ENCODE measurements at regions not wholly inside any gene's neighbourhood (a gene's known extent, or its start where the extent isn't known, plus 50 kb on each side); places are given as distances from the start of the nearest gene placed in this dataset.

DNA sequence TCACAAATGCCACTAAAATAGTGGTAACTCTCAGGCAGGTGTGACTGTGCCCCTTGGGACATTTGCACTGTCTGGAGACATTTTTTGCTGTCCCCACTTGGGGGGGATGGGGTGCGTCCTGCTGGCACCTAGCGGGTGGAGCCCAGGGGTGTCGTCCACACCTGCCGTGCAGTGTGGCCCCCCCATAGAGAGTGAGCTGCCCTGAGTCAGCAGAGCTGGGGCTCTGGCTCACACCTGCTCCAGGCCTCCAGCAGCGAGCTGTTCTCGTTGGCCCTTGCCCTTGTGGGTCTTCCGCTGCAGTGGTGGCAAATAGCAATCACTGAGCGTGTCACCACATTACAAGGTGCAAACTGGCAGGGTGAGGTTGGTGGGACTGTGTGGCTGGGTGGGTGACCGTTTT, 64.6 kb downstream of the CLDN34 start:
- Histone ChIP-seq H3K79me2 (ENCODE audit: control insufficient read depth, insufficient read depth, low read length) (no peaks in the 10 kb centered on the region), H4K20me1 (ENCODE audit: control insufficient read depth, insufficient read depth) (no peaks in the 10 kb centered on the region), H3K9me3 (replicated peaks; ENCODE audit: control insufficient read depth, insufficient read depth, low read length) (no peaks in the 10 kb centered on the region; the same call in 2 of the 3 replicates), H3K4me3 (no peak overlapping the region), H3K36me3 (ENCODE audit: control insufficient read depth in 2 of 2, insufficient read depth in 2 of 2, low read length in 1 of 2) (no peaks in the 10 kb centered on the region), H3K9ac (ENCODE audit: control insufficient read depth, insufficient read depth, low read length) (no peak overlapping the region), H3K4me2 (ENCODE audit: control insufficient read depth, insufficient read depth) (no peak overlapping the region), H2AFZ (ENCODE audit: control insufficient read depth, low read depth, low read length) (no peak overlapping the region), H3K27ac (ENCODE audit: control insufficient read depth, insufficient read depth) (no peak overlapping the region), H3K4me1 (ENCODE audit: control insufficient read depth, insufficient read depth, low read length) (no peaks in the 10 kb centered on the region), H3K27me3 (replicated peaks in 1 of 2; ENCODE audit: control insufficient read depth in 2 of 2, insufficient read depth in 2 of 2, low read length in 1 of 2) (no peaks in the 10 kb centered on the region; a peak in 1 of 4 replicates)
- in situ Hi-C loops (cut with MboI) (no loop called here), intact Hi-C loops (cut with micrococcal nuclease; ENCODE audit: unreplicated experiment) (no loop called here)
- POLR2A ChIA-PET = interaction anchor here (1.3 kb wide), 1 partner anchor 80 kb away, joined by 3 read pairs; no protein-coding TSS in a partner anchor
- WGBS (ENCODE audit: insufficient coverage, insufficient replicate concordance, low lambda C conversion rate, missing lambda C conversion rate) = 47% methylated on average over 9 of the region's 9 CpGs
- TF ChIP-seq MEF2B (IDR thresholded peaks at IDR 0.05; ENCODE audit: partially characterized antibody, poor library complexity, severe bottlenecking) (peak; percentile 17), CHD2 (IDR thresholded peaks at IDR 0.05; ENCODE audit: borderline replicate concordance, low read depth, low read length) (no peak), ZNF274 (IDR thresholded peaks at IDR 0.05; ENCODE audit: insufficient read depth, insufficient read length) (no peak)
- no peak for DNase-seq (ENCODE audit: low read depth, low spot score)
- no peak for FAIRE-seq
- RAD21 ChIA-PET (ENCODE audit: unreplicated experiment) = interaction anchor here (0.9 to 1.5 kb wide), 6 partner anchors 13 to 89 kb away, joined by 3 to 6 read pairs (median 4); no protein-coding TSS in a partner anchor
- SMC1A ChIA-PET (ENCODE audit: uncharacterized antibody, unreplicated experiment) = interaction anchor here (0.6 to 4.6 kb wide), 9 partner anchors 9 to 88 kb away, joined by 3 to 22 read pairs (median 5); no protein-coding TSS in a partner anchor
- CTCF ChIA-PET = interaction anchor here (1.5 to 1.9 kb wide), 3 partner anchors 35 to 88 kb away, joined by 3 to 6 read pairs (median 5); no protein-coding TSS in a partner anchor
- ATAC-seq = peak; percentile 16
- BruUV-seq (replicated peaks) = no TSS peak

DNA sequence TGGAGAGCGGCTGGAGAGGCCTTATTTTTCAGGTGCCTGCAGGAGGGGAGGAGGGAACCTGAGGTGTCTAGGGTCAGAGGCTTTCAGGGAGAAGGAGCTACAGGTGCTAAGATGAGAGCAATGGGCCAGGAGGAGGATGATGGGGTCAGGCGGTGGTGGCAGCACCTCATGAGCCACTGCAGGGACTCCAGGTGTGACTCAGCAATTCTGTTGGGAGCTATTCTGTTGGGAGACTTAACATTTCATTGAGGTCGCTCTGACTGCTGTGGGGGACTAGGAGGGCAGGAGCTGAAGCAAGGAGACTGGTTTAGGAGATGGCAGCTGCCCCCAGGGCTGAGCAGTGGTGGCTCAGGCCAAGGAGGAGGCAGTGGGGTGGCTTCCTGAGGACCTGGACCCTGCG, 65.0 kb downstream of the CLDN34 start:
- 35% methylated on average over 4 of the region's 4 CpGs for WGBS (ENCODE audit: insufficient coverage, insufficient replicate concordance, low lambda C conversion rate, missing lambda C conversion rate)
- TF ChIP-seq JUND (IDR thresholded peaks at IDR 0.05; ENCODE audit: low read depth, low read length) (no peak), BACH1 (IDR thresholded peaks at IDR 0.05; ENCODE audit: borderline replicate concordance) (peak; percentile 45; the same call in 1 of the 2 replicates), EED (IDR thresholded peaks at IDR 0.05; ENCODE audit: low read depth) (no peak), GATAD2B (conservative IDR thresholded peaks at IDR 0.05; ENCODE audit: low read depth) (no peak), MEF2A (IDR thresholded peaks at IDR 0.05; ENCODE audit: insufficient read depth, low read depth, low read length) (no peak), NR2C2 (IDR thresholded peaks at IDR 0.05; ENCODE audit: borderline replicate concordance, control insufficient read depth, insufficient read length, low read depth) (no peak)
- TF ChIP-seq, protein P1, sequence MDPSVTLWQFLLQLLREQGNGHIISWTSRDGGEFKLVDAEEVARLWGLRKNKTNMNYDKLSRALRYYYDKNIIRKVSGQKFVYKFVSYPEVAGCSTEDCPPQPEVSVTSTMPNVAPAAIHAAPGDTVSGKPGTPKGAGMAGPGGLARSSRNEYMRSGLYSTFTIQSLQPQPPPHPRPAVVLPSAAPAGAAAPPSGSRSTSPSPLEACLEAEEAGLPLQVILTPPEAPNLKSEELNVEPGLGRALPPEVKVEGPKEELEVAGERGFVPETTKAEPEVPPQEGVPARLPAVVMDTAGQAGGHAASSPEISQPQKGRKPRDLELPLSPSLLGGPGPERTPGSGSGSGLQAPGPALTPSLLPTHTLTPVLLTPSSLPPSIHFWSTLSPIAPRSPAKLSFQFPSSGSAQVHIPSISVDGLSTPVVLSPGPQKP (IDR thresholded peaks at IDR 0.05; ENCODE audit: low read depth, low read length) = no peak
- no TSS peak for BruUV-seq (replicated peaks)
- Histone ChIP-seq H4K20me1 (ENCODE audit: control insufficient read depth, insufficient read depth) (no peaks in the 10 kb centered on the region), H3K27ac (ENCODE audit: control insufficient read depth, insufficient read depth) (no peak overlapping the region), H2AFZ (ENCODE audit: control insufficient read depth, low read depth, low read length) (no peak overlapping the region), H3K4me3 (no peak overlapping the region), H3K4me1 (ENCODE audit: control insufficient read depth, insufficient read depth, low read length) (no peaks in the 10 kb centered on the region), H3K4me2 (ENCODE audit: control insufficient read depth, insufficient read depth) (no peak overlapping the region), H3K9ac (ENCODE audit: control insufficient read depth, insufficient read depth, low read length) (no peak overlapping the region), H3K79me2 (ENCODE audit: control insufficient read depth, insufficient read depth, low read length) (no peaks in the 10 kb centered on the region), H3K36me3 (ENCODE audit: control insufficient read depth in 2 of 2, insufficient read depth in 2 of 2, low read length in 1 of 2) (no peaks in the 10 kb centered on the region), H3K27me3 (replicated peaks in 1 of 2; ENCODE audit: control insufficient read depth in 2 of 2, insufficient read depth in 2 of 2, low read length in 1 of 2) (no peaks in the 10 kb centered on the region; a peak in 1 of 4 replicates), H3K9me3 (replicated peaks; ENCODE audit: control insufficient read depth, insufficient read depth, low read length) (no peaks in the 10 kb centered on the region; the same call in 2 of the 3 replicates)
- FAIRE-seq (no peak), ATAC-seq (no peak), DNase-seq (ENCODE audit: low read depth, low spot score) (no peak)
- ChIA-PET POLR2A (interaction anchor here (1.3 kb wide), 1 partner anchor 79 kb away, joined by 3 read pairs; no protein-coding TSS in a partner anchor), CTCF (no interaction called here), SMC1A (ENCODE audit: uncharacterized antibody, unreplicated experiment) (interaction anchor here (0.6 to 4.6 kb wide), 7 partner anchors 9 to 87 kb away, joined by 3 to 22 read pairs (median 5); no protein-coding TSS in a partner anchor), RAD21 (ENCODE audit: unreplicated experiment) (interaction anchor here (0.9 to 1.4 kb wide), 6 partner anchors 12 to 89 kb away, joined by 3 to 6 read pairs (median 4); no protein-coding TSS in a partner anchor)
- in situ Hi-C loops (cut with MboI) (no loop called here), intact Hi-C loops (cut with micrococcal nuclease; ENCODE audit: unreplicated experiment) (no loop called here)

Measured in GM12878 (cell line).